GM10248 (cell line): ENCODE measurements at regions not wholly inside any gene's neighbourhood (a gene's known extent, or its start where the extent isn't known, plus 50 kb on each side); places are given as distances from the start of the nearest gene placed in this dataset.

ENCODE experiments used
- CTCF ChIA-PET: fragments of 300-600 bp; sonication (Branson Sonifier 250); formaldehyde crosslinking; extraction: SDS; loops from one replicate; lab custom pipeline; 2021; ENCODE audit warnings: antibody characterized with exemption; lab: Yijun Ruan, JAX
- POLR2A ChIA-PET: fragments of 350-650 bp; sonication (Branson Sonifier 250); formaldehyde crosslinking; extraction: SDS; loops from one replicate; lab custom pipeline; 2020; ENCODE audit warnings: antibody characterized with exemption; lab: Yijun Ruan, JAX
- DNase-seq: peaks from one replicate; pipeline ENCODE4 v3.0.0; 2012; ENCODE audit errors: extremely low spot score
- CTCF ChIP-seq: IDR thresholded peaks from 2 replicates; pipeline ENCODE4 v1.5.1; 2012; ENCODE audit warnings: mild to moderate bottlenecking, low read depth; ENCODE audit errors: extremely low read depth, missing control alignments, control extremely low read depth

- no peak for TF ChIP-seq CTCF
- ChIA-PET POLR2A (no interaction called here), CTCF (no interaction called here)
- DNase-seq = no peak
Observed at GRCh38 chr16:47895146-47895545, 260.6 kb downstream of the ABCC12 start.

- no peak for DNase-seq
- POLR2A ChIA-PET = no interaction called here
- no peak for TF ChIP-seq CTCF
- CTCF ChIA-PET = interaction anchor here (1.1 kb wide), 1 partner anchor 15 kb away, joined by 4 read pairs; no protein-coding TSS in a partner anchor
Observed at GRCh38 chr16:47892999-47893398, 262.8 kb downstream of the ABCC12 start.

- TF ChIP-seq CTCF = no peak
Observed at GRCh38 chr16:47888734-47889133, 267.1 kb downstream of the ABCC12 start.

GRCh38 chr16:47888142-47888541, 267.7 kb downstream of the ABCC12 start:
- DNase-seq = no peak
- ChIA-PET POLR2A (no interaction called here), CTCF (no interaction called here)
- TF ChIP-seq CTCF = no peak

More at GRCh38 chr16:47888734-47889133, 267.1 kb downstream of the ABCC12 start:
- ChIA-PET CTCF (no interaction called here), POLR2A (no interaction called here)
- DNase-seq = no peak

GRCh38 chr16:47887496-47887895, 268.3 kb downstream of the ABCC12 start:
- DNase-seq = no peak
- POLR2A ChIA-PET = no interaction called here
- no peak for TF ChIP-seq CTCF
- CTCF ChIA-PET = no interaction called here

GRCh38 chr16:47886631-47887415, 269.0 kb downstream of the ABCC12 start:
- ChIA-PET CTCF (no interaction called here), POLR2A (no interaction called here)
- DNase-seq = no peak
- TF ChIP-seq CTCF = no peak

GRCh38 chr16:47886139-47886538, 269.7 kb downstream of the ABCC12 start:
- TF ChIP-seq CTCF = no peak
- ChIA-PET POLR2A (no interaction called here), CTCF (interaction anchor here (0.8 kb wide), 1 partner anchor 8 kb away, joined by 3 read pairs; no protein-coding TSS in a partner anchor)
- DNase-seq = no peak
